GM18511 (cell line): ENCODE measurements at regions not wholly inside any gene's neighbourhood (a gene's known extent, or its start where the extent isn't known, plus 50 kb on each side); places are given as distances from the start of the nearest gene placed in this dataset.

ENCODE experiments used
- ATAC-seq: cut with Tn5 transposase; IDR thresholded peaks from one replicate; pipeline ENCODE4 v1.9.1; 2021; ENCODE audit warnings: mild to moderate bottlenecking, moderate library complexity; ENCODE audit not compliant: unreplicated experiment

GRCh38 chr1:188237573-188238348 lies 1409.0 kb downstream of the PLA2G4A start:
- ATAC-seq = no peak

DNA sequence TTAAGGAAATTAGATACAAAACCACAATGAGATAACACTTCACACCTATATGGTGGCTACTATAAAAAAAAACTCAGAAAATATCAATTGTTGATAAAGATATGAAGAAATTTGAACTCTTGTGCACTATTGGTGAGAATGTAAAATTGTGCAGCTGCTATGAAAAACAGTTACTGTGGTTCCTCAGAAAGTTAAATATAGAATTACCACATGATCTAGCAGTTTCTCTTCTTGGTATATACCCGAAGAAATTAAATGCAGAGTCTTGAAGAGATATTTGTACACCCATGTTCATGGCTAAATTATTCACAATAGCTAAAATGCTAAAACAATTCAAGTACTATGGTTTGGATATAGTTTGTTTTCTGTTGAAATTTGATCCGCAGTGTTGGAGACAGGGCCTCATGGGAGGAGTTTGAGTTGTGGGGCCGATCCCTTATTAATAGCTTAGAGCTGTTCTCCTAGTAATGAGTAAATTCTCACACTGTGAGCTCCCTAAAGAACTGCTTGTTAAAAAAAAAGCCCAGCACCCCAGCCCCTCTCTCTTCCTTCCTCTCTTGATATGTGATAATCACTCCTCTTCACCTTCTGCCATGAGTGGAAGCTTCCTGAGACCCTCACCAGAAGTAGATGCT lies 1412.1 kb downstream of the PLA2G4A start:
- no peak for ATAC-seq

DNA sequence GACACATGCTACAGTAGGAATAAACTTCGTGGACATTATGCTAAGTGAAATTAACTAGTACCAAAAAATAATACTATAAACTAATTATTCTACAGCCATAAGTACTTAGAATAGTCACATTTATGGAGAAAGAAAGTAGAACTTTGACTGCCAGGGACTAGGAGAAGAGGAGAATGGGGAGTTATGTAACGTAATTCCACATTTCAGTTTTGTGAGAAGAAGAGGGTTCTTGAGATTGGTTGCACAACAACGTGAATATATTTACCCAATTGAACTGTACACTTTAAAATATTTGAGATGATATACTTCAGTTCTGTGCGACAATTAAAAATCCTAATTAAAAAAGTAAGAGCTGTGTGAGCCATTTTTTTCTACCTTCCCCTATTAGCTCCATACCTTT lies 1412.9 kb downstream of the PLA2G4A start:
- ATAC-seq = no peak

GRCh38 chr1:188243456-188243855 lies 1414.7 kb downstream of the PLA2G4A start:
- no peak for ATAC-seq

GRCh38 chr1:188244681-188245080 lies 1415.9 kb downstream of the PLA2G4A start:
- ATAC-seq = no peak

DNA sequence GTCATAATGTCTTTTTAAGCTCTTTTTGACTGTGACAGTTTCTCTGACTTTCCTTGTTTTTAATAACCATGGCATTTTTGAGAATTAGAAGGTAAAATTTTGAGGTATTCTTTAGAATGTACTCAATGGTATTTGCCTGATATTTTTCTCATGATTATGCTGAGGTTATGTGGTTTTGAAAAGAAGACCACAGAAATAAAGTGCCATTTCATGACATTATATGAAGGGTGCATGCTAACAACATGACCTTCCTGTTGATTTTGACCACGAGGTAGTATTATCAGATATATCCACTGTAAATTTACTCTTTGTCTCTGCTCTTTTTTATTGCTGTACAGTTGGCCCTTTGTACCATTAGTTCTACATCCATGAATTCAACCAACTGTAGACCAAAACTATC lies 1418.5 kb downstream of the PLA2G4A start:
- no peak for ATAC-seq

DNA sequence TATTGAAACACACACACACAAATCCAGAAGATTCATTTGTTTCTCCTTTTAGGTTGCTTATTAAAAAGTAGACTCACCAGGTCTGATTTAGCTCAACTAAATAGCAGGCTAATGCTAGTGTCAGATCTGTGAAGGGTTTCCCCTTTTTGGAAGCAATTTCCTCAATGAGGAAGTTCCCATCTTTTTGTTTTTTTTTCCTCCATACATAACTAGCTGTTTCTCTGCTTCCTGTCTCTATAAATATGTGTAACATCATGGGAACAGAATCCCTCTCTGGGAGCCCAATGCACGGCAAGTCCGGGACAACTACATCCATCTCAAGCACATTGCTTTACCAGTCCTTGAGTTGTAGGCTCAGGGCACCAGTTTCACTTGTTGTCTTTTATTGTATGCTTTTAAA lies 1421.1 kb downstream of the PLA2G4A start:
- no peak for ATAC-seq

- ATAC-seq = no peak
Observed at GRCh38 chr1:188251036-188251435, 1422.3 kb downstream of the PLA2G4A start.

- ATAC-seq = no peak
Observed at GRCh38 chr1:188261849-188262248, 1433.1 kb downstream of the PLA2G4A start.

GRCh38 chr1:188269956-188270355 lies 1441.2 kb downstream of the PLA2G4A start:
- ATAC-seq = no peak

GRCh38 chr1:188270497-188270896 lies 1441.7 kb downstream of the PLA2G4A start:
- no peak for ATAC-seq

DNA sequence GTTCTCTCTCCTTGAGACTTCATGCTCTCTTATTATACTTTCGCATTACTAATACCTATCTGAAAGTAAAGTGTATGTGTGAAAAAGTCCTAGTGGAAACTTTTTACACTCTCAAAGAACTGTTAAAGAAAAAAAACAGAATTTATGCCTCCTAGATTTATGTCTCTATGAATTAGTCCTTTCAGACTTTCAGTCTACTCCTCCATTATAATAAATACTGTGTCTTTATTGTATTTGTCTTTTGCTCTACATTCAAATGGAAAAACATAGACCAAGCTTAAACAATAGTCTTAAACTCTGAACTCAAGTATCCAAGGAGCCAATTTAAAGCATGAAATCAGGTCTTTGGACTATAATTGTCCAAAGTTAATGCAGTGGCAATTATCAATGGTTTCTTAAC lies 1449.0 kb downstream of the PLA2G4A start:
- no peak for ATAC-seq

DNA sequence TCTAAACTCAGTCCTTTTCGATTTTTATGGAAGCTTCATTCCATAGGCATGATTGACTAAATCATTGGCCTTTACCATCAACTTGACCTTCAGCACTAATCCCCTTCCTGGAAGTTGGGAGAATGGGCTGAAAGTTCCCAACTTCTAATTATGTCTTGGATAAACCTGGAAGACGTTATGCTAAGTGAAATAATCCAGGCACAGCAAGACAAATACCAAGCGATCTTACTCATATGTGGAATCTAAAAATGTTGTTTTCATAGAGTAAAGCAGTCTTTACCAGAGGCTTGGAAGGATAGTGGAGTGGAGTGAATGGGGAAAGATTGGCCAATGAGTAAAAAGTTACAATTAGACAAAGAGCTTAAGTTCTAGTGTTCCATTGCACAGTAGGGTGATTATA lies 1453.2 kb downstream of the PLA2G4A start:
- no peak for ATAC-seq

DNA sequence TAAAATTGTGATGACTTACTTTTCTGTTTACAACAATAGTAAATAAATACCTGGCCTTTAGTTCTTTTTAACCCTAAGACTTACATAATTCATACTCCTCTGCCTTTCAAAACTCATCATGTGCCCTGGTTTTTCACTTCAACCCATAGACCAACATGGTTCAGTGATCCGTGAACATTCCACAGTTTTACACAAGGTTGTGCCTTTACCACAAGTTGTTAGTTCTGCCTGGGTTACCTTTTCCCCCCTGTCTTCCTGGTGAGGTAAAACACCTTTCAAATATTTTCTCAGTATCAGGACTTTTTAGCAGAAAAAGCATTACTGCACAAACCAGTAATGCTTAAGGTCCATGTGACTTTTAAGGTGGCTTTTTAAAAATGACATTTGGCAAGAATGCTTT lies 1466.4 kb downstream of the PLA2G4A start:
- no peak for ATAC-seq

DNA sequence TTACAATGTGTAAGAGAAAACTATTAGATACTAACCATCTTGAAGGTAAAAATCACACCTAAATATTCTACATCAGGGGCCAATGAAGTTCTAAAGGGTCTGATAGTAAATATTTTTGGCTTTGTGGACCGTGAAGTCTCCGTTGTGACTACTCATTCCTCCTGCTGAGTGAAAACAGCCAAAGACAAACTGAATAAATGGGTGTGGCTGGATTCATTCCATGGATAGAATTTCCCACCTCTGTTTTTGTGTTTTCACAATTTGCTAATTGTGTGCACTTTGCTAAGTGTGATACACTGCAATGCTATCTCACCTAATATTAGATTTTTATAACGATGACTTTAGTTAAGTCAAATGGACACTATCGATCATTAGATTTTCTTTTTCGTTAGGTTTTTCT lies 1474.0 kb downstream of the PLA2G4A start:
- ATAC-seq = no peak

- no peak for ATAC-seq
Observed at GRCh38 chr1:188314557-188315137, 1485.9 kb downstream of the PLA2G4A start.

DNA sequence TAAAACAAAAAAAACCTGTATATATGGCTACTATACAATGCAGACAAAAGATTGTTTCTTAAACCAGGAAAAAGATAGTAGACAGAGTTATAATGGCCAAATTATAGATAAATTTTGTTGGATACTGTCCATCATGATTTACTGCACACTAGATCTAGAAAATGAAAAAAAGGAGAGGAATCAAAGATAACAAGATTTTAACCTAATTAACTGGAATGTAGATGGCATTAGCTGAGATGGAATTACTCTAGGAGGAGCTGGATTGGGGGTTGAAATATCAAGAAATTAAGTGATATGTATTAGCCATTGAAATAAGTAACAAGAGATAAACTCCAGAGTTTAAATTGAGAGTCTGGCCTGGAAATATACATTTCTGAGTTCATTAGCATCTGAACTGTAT lies 1489.1 kb downstream of the PLA2G4A start:
- no peak for ATAC-seq

GRCh38 chr1:188325211-188325610 lies 1496.5 kb downstream of the PLA2G4A start:
- no peak for ATAC-seq

DNA sequence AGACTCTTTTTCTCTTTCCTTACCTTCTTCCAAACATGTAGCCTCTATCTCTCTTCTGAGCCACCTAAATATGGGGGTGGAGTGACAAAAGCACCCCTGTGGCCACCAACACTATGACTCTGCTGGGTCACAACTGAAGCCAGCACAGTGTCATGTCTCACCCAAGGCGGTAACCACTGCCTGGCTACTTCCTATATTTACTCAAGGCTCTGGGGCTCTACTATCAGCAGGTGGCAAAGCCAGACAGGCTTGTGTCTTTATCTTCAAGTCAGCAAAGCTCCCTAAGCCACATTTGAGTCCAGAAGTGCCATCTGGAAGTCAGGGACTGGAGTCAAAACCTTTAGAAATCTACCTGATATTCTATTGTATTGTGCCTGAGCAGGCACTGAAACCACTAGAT lies 1515.2 kb downstream of the PLA2G4A start:
- ATAC-seq = no peak

GRCh38 chr1:188350104-188350503 lies 1521.4 kb downstream of the PLA2G4A start:
- ATAC-seq = no peak

GRCh38 chr1:188355082-188355481 lies 1526.3 kb downstream of the PLA2G4A start:
- no peak for ATAC-seq

GRCh38 chr1:188355847-188356246 lies 1527.1 kb downstream of the PLA2G4A start:
- ATAC-seq = no peak
